ENCODE measurements at regions not wholly inside any gene's neighbourhood (a gene's known extent, or its start where the extent isn't known, plus 50 kb on each side); places are given as distances from the start of the nearest gene placed in this dataset.
A peak's percentile ranks its signal among the peaks of the same experiment; 100 is the strongest.
"Not testable (repeated sequence)": the region's sequence is repeated elsewhere in the genome, so short reads cannot be mapped to it uniquely, and the experiment has no call there.

GRCh38 chr14:89699071-89699470, 255.5 kb downstream of the EFCAB11 start:
- no peak for DNase-seq (ENCODE audit: low spot score)

GRCh38 chr14:89697281-89698060, 257.1 kb downstream of the EFCAB11 start:
- DNase-seq (ENCODE audit: low spot score): no peak

GRCh38 chr14:89695846-89696245, 258.7 kb downstream of the EFCAB11 start:
- DNase-seq (ENCODE audit: low spot score): no peak

- DNase-seq (ENCODE audit: low spot score): no peak
Measured at GRCh38 chr14:89690139-89690538, 264.4 kb downstream of the EFCAB11 start.

GRCh38 chr14:89689711-89690110, 264.8 kb downstream of the EFCAB11 start:
- not testable (repeated sequence) for DNase-seq (ENCODE audit: low spot score)

- DNase-seq (ENCODE audit: low spot score): peak; percentile 65
Measured at GRCh38 chr14:89688507-89689211, 265.9 kb downstream of the EFCAB11 start.

GRCh38 chr14:89687129-89687528, 267.4 kb downstream of the EFCAB11 start:
- not testable (repeated sequence) for DNase-seq (ENCODE audit: low spot score)

GRCh38 chr14:89684139-89684538, 267.1 kb upstream of the FOXN3 start:
- DNase-seq (ENCODE audit: low spot score): no peak

- no peak for DNase-seq (ENCODE audit: low spot score)
Measured at GRCh38 chr14:89681086-89682018, 264.3 kb upstream of the FOXN3 start.

GRCh38 chr14:89680156-89680555, 263.1 kb upstream of the FOXN3 start:
- DNase-seq (ENCODE audit: low spot score): no peak

- peak; percentile 91 for DNase-seq (ENCODE audit: low spot score)
Measured at GRCh38 chr14:89678768-89679167, 261.7 kb upstream of the FOXN3 start.

GRCh38 chr14:89675590-89675989, 258.6 kb upstream of the FOXN3 start:
- no peak for DNase-seq (ENCODE audit: low spot score)

- peak; percentile 64 for DNase-seq (ENCODE audit: low spot score)
Measured at GRCh38 chr14:89674936-89675335, 257.9 kb upstream of the FOXN3 start.

GRCh38 chr14:89674240-89674639, 257.2 kb upstream of the FOXN3 start:
- DNase-seq (ENCODE audit: low spot score): no peak

GRCh38 chr14:89673512-89674225, 256.6 kb upstream of the FOXN3 start:
- peak; percentile 69 for DNase-seq (ENCODE audit: low spot score)

GRCh38 chr14:89672636-89673511, 255.8 kb upstream of the FOXN3 start:
- peak; percentile 90 for DNase-seq (ENCODE audit: low spot score)

GRCh38 chr14:89669193-89669592, 252.2 kb upstream of the FOXN3 start:
- DNase-seq (ENCODE audit: low spot score): no peak

GRCh38 chr14:89667983-89668382, 250.9 kb upstream of the FOXN3 start:
- peak; percentile 53 for DNase-seq (ENCODE audit: low spot score)

GRCh38 chr14:89665300-89666081, 248.5 kb upstream of the FOXN3 start:
- not testable (repeated sequence) for DNase-seq (ENCODE audit: low spot score)

All from umbilical cord (tissue), 1 donor.